ENCODE measurements at regions not wholly inside any gene's neighbourhood (a gene's known extent, or its start where the extent isn't known, plus 50 kb on each side); places are given as distances from the start of the nearest gene placed in this dataset.

GRCh38 chr16:85430523-85431421 lies 182.3 kb upstream of the GSE1 start:
- no peak for DNase-seq (ENCODE audit: low spot score in 2 of 2)
- no peak for TF ChIP-seq POLR2A (IDR thresholded peaks at IDR 0.05)
- TF ChIP-seq, protein P1, sequence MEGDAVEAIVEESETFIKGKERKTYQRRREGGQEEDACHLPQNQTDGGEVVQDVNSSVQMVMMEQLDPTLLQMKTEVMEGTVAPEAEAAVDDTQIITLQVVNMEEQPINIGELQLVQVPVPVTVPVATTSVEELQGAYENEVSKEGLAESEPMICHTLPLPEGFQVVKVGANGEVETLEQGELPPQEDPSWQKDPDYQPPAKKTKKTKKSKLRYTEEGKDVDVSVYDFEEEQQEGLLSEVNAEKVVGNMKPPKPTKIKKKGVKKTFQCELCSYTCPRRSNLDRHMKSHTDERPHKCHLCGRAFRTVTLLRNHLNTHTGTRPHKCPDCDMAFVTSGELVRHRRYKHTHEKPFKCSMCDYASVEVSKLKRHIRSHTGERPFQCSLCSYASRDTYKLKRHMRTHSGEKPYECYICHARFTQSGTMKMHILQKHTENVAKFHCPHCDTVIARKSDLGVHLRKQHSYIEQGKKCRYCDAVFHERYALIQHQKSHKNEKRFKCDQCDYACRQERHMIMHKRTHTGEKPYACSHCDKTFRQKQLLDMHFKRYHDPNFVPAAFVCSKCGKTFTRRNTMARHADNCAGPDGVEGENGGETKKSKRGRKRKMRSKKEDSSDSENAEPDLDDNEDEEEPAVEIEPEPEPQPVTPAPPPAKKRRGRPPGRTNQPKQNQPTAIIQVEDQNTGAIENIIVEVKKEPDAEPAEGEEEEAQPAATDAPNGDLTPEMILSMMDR (IDR thresholded peaks at IDR 0.05): no peak
- intact Hi-C loops (cut with DNase I; ENCODE audit: low total_unique reads): no loop called here
- H3K4me3 ChIP-seq (ENCODE audit: low read depth, poor library complexity, severe bottlenecking): no peak overlapping the region
- WGBS, 2 donors: 88 to 94% methylated on average over 25 to 35 of the region's 37 CpGs

GRCh38 chr16:85431431-85432124 lies 181.5 kb upstream of the GSE1 start:
- no peak for TF ChIP-seq POLR2A (IDR thresholded peaks at IDR 0.05)
- TF ChIP-seq, protein P1 (IDR thresholded peaks at IDR 0.05): no peak
- intact Hi-C loops (cut with DNase I; ENCODE audit: low total_unique reads): no loop called here
- no peak overlapping the region for H3K4me3 ChIP-seq (ENCODE audit: low read depth, poor library complexity, severe bottlenecking)
- DNase-seq (ENCODE audit: low spot score in 2 of 2): no peak
- 84% methylated on average over 28 to 32 of the region's 33 CpGs for WGBS, 2 donors

- TF ChIP-seq, protein P1 (IDR thresholded peaks at IDR 0.05): no peak
- TF ChIP-seq POLR2A (IDR thresholded peaks at IDR 0.05): no peak
- H3K4me3 ChIP-seq (ENCODE audit: low read depth, poor library complexity, severe bottlenecking): no peak overlapping the region
- intact Hi-C loops (cut with DNase I; ENCODE audit: low total_unique reads): no loop called here
- no peak for DNase-seq (ENCODE audit: low spot score in 2 of 2)
- WGBS, 2 donors: 90 to 91% methylated on average over 6 of the region's 6 CpGs
Observed at GRCh38 chr16:85432606-85433005, 180.5 kb upstream of the GSE1 start.

DNA sequence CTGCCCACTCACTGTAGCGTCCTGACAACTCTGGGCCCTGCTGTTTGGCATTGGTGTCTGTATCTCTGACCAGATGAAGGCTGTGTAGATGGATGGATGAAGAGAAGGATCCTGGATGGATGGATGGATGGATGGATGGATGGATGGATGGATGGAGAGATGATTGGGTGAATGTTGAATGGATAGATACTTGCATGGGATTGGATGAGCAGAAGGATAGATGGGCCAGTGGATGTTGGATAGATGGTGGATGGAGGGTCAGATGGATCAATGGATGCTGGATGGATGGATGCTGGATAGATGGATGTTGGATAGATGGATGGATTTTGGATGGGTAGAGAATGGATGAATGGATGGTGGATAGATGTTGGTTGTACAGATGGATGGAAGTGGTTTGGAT lies 179.6 kb upstream of the GSE1 start:
- intact Hi-C loops (cut with DNase I; ENCODE audit: low total_unique reads): no loop called here
- H3K4me3 ChIP-seq (ENCODE audit: low read depth, poor library complexity, severe bottlenecking): no peak overlapping the region
- TF ChIP-seq, protein P1 (IDR thresholded peaks at IDR 0.05): peak in 1 of 3 donors; percentile 18
- no peak for TF ChIP-seq POLR2A (IDR thresholded peaks at IDR 0.05)
- DNase-seq (ENCODE audit: low spot score in 2 of 2): no peak
- WGBS, 2 donors: 88 to 91% methylated on average over 1 of the region's 1 CpG

DNA sequence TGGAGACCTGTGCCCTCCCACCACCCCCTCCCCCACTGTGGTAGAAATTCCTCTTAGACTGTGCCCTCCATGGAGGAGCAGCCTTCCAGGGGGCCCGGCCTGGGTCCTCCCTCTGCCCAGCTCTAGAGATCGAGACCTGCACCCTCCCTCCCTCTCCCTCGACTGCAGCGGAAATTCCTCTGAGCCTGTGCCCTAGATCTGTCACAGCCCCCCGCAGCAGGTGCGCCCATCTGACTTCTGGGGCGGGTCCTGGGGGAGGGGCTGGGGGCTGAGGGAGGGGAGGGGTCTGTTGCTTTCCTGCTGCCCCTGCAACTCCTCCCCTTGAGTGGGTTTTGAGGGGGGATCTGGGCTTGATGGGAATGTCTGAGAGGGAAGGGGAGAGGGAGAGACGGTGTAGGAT lies 177.8 kb upstream of the GSE1 start:
- 85 to 97% methylated on average over 8 of the region's 8 CpGs for WGBS, 2 donors

More for the DNA sequence above, 177.8 kb upstream of the GSE1 start:
- DNase-seq (ENCODE audit: low spot score in 2 of 2): no peak
- intact Hi-C loops (cut with DNase I; ENCODE audit: low total_unique reads): no loop called here
- no peak overlapping the region for H3K4me3 ChIP-seq (ENCODE audit: low read depth, poor library complexity, severe bottlenecking)
- TF ChIP-seq POLR2A (IDR thresholded peaks at IDR 0.05): no peak
- TF ChIP-seq, protein P1 (IDR thresholded peaks at IDR 0.05): no peak

Measured in lower leg skin (tissue), 4 donors.